Heart right ventricle (tissue), 16 donors: ENCODE measurements at regions not wholly inside any gene's neighbourhood (a gene's known extent, or its start where the extent isn't known, plus 50 kb on each side); places are given as distances from the start of the nearest gene placed in this dataset.
A peak's percentile ranks its signal among the peaks of the same experiment; 100 is the strongest.

Experiments used
- ATAC-seq, 8 donors: fragments of 200-7000 bp; cut with Tn5 transposase; one replicate each; pipeline ENCODE4 v1.9.1; 2020; ENCODE audit warnings: mild to moderate bottlenecking in 8 of 8, moderate library complexity in 8 of 8, moderate number of reproducible peaks in 1 of 8
- DNase-seq, 2 donors: peaks; one replicate each; pipeline ENCODE4 v3.0.0-alpha.2; 2020
- H3K27ac ChIP-seq, 10 donors: fragments of 200-600 bp; sonication (generic) in 2 of 10; one replicate each; pipeline versions ENCODE4 v1.5.0 to v1.8.0; 2020 to 2022; ENCODE audit warnings: mild to moderate bottlenecking in 3 of 10
- H3K27me3 ChIP-seq, 7 donors: fragments of 200-600 bp; one replicate each; pipeline ENCODE4 v1.8.0; 2021 to 2022; ENCODE audit warnings: mild to moderate bottlenecking in 2 of 7
- H3K36me3 ChIP-seq, 9 donors: fragments of 200-600 bp; sonication (generic) in 1 of 9; one replicate each; pipeline versions ENCODE4 v1.5.0 to v1.8.0; 2020 to 2022; ENCODE audit warnings: mild to moderate bottlenecking in 2 of 9
- H3K4me1 ChIP-seq, 9 donors: fragments of 200-600 bp; sonication (generic) in 1 of 9; one replicate each; pipeline versions ENCODE4 v1.5.0 to v1.8.0; 2020 to 2022; ENCODE audit warnings: mild to moderate bottlenecking in 4 of 9
- H3K4me3 ChIP-seq, 10 donors: fragments of 200-600 bp; sonication (generic) in 2 of 10; one replicate each; pipeline versions ENCODE4 v1.5.0 to v1.8.0; 2020 to 2022; ENCODE audit warnings: mild to moderate bottlenecking in 7 of 10, moderate library complexity in 2 of 10
- H3K9me3 ChIP-seq, 11 donors: fragments of 200-600 bp in 10 of 11; sonication (generic) in 2 of 11; one replicate each; pipeline versions ENCODE4 v1.5.0 to v1.8.0; 2013 to 2022; ENCODE audit warnings: mild to moderate bottlenecking in 2 of 11, control low read depth in 1 of 11, moderate library complexity in 1 of 11
- CTCF ChIP-seq, 9 donors: fragments of 200-600 bp; sonication (generic) in 2 of 9; IDR thresholded peaks; one replicate each; pipeline versions ENCODE4 v1.5.0 to v1.8.0; 2021 to 2022; ENCODE audit warnings: antibody characterized with exemption in 9 of 9, mild to moderate bottlenecking in 5 of 9, moderate library complexity in 1 of 9
- WGBS, 2 donors: extraction: QIAGEN DNeasy Blood & Tissue Kit; methylation state at CpG; one replicate each; pipeline ENCODE4 v1.1.7; 2013; ENCODE audit warnings: inconsistent platforms in 1 of 2; 5-methylcytosine and 5-hydroxymethylcytosine counted together
- intact Hi-C, 10 donors: fragments of 100-400 bp; cut with DNase I; formaldehyde crosslinking; loops; one replicate each; pipeline versions ENCODE4 v1.11.1 to v1.14.2; 2022
- donor health status: Arrhythmogenic right ventricular cardiomyopathy.
- donor health status: ischemic (EF 13 %, LVEDD 7.1; RV severe dilation, severe dysfunction).
- donor health status: healthy with polysubstance abuse.
- donor health status: DM: no; HTN: yes; CAD: no.
- donor health status: DM: no; HTN: no; CAD: no.
- donor health status: ischemic (EF 25% LVEDD 6.9; RV normal size, moderate dysfunction).
- donor health status: ischemic (EF 25% LVEDD 5.7; RV mildly dilated, moderate dysfunction).
- donor health status: healthy.
- donor health status: DM: yes; HTN: yes; CAD: no.
- donor health status: Ischemic cardiomyopathy.
- donor health status: ischemic (EF 35%, LVEDD 5.7; RV mildly dilated, moderate dysfunction).
- donor health status: nonischemic (EF 11% LVEDD 7.7; RV severe dilation, severe dysfunction).
- donor health status: DM: yes; HTN: yes; CAD: no.
- donor health status: PGD.
- donor health status: ischemic (EF 29% LVEDD 5.4; RV normal size, mild dysfunction).
- donor health status: nonischemic (EF 23%, LVEDD 6.1; RV moderate dilation, normal function).

- no peak overlapping the region for H3K4me3 ChIP-seq
- no peak for ATAC-seq
- no peak for TF ChIP-seq CTCF (IDR thresholded peaks at IDR 0.05)
- H3K4me1 ChIP-seq = no peaks in the 10 kb centered on the region
- intact Hi-C loops = no loop called here
- H3K27me3 ChIP-seq = no peaks in the 10 kb centered on the region
- no peak overlapping the region for H3K27ac ChIP-seq
- no peak for DNase-seq
- H3K36me3 ChIP-seq = no peaks in the 10 kb centered on the region
- 17 to 20% methylated on average over 1 of the region's 1 CpG for WGBS, 2 donors
- peaks cover 0 to 1% (median 0%) of the 10 kb centered on the region in 11 donors for H3K9me3 ChIP-seq
Observed at GRCh38 chr6:97557355-97557754, 274.3 kb upstream of the MMS22L start.

- H3K27ac ChIP-seq = no peak overlapping the region
- H3K27me3 ChIP-seq = no peaks in the 10 kb centered on the region
- intact Hi-C loops = no loop called here
- no peak overlapping the region for H3K4me3 ChIP-seq
- TF ChIP-seq CTCF (IDR thresholded peaks at IDR 0.05) = no peak
- ATAC-seq = no peak
- H3K9me3 ChIP-seq = peaks cover 0 to 6% (median 0%) of the 10 kb centered on the region in 11 donors
- no peak for DNase-seq
- H3K36me3 ChIP-seq = no peaks in the 10 kb centered on the region
- H3K4me1 ChIP-seq = no peaks in the 10 kb centered on the region
- 83% methylated on average over 5 of the region's 5 CpGs for WGBS, 2 donors
Observed at GRCh38 chr6:97563529-97563928, 280.5 kb upstream of the MMS22L start.

GRCh38 chr6:97572943-97573342, 289.9 kb upstream of the MMS22L start:
- intact Hi-C loops = no loop called here
- DNase-seq (no peak), ATAC-seq (no peak)
- WGBS, 2 donors = 84 to 87% methylated on average over 1 of the region's 1 CpG
- H3K4me1 ChIP-seq = no peaks in the 10 kb centered on the region
- no peaks in the 10 kb centered on the region for H3K36me3 ChIP-seq
- H3K27ac ChIP-seq = no peak overlapping the region
- H3K27me3 ChIP-seq = no peaks in the 10 kb centered on the region
- no peak for TF ChIP-seq CTCF (IDR thresholded peaks at IDR 0.05)
- H3K9me3 ChIP-seq = no peaks in the 10 kb centered on the region
- H3K4me3 ChIP-seq = no peak overlapping the region

- ATAC-seq (peak in 2 of 8 donors; percentile 30 to 39), DNase-seq (no peak)
- Histone ChIP-seq H3K36me3 (no peaks in the 10 kb centered on the region), H3K4me3 (no peak overlapping the region), H3K27me3 (no peaks in the 10 kb centered on the region), H3K4me1 (no peaks in the 10 kb centered on the region), H3K27ac (no peak overlapping the region), H3K9me3 (no peaks in the 10 kb centered on the region)
- TF ChIP-seq CTCF (IDR thresholded peaks at IDR 0.05) = peak in 5 of 9 donors; percentile 14 to 42 (median 33)
- intact Hi-C loops = no loop called here
Observed at GRCh38 chr6:97586344-97586743, 303.3 kb upstream of the MMS22L start.
